Esophagus squamous epithelium (tissue), 4 donors: ENCODE measurements at regions not wholly inside any gene's neighbourhood (a gene's known extent, or its start where the extent isn't known, plus 50 kb on each side); places are given as distances from the start of the nearest gene placed in this dataset.

Experiments used
- POLR2A ChIP-seq, 4 donors: fragments of 450-650 bp; IDR thresholded peaks; one replicate each; pipeline ENCODE4 v1.6.1; 2017; ENCODE audit warnings: antibody characterized with exemption in 4 of 4, mild to moderate bottlenecking in 4 of 4, moderate library complexity in 3 of 4
- TF ChIP-seq, protein P1 (sequence below), 6 experiments: fragments of 450-650 bp in 4 of 6; fragments of 200-600 bp in 2 of 6; sonication (generic) in 2 of 6; IDR thresholded peaks; one replicate each; pipeline ENCODE4 v1.5.1; 2016 to 2019; ENCODE audit warnings: antibody characterized with exemption in 6 of 6, mild to moderate bottlenecking in 4 of 6, moderate library complexity in 4 of 6

DNA sequence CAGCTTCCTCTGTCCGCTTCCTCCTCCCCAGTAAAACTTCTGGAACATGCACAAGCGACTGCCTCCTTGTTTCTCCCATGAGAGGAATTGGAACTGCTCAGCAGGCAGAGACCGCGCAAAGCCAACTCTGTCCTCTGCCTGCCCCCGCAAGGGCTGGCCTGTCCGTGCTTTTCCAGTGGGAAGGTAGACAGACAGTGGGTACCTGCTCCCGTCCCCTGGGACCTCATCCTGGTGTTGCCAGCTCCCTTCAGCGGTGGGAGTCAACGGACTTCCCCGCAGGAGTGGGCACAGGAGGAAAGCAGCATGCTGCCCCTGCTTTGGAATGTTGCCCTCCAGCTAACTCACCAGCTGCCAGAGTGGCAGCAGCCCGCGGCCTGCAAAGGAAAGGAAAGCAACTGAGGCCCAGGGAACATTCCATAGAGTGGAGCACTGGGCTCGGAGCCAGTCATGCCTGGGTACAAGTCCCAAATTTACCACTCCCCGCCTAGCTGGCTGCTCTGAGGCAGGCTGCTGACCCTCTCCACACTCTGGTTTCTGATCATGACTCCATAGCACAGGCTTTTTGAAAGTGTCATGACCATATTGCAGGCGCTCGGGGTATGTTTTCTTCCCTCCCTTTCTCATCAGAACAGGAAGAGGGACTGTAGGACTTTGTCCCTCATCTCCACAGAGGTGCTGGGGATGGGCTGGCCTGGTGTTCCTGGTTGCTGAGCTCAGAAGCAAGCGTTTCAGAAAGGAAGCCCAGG, 89.2 kb upstream of the CLMN start:
- TF ChIP-seq, protein P1, sequence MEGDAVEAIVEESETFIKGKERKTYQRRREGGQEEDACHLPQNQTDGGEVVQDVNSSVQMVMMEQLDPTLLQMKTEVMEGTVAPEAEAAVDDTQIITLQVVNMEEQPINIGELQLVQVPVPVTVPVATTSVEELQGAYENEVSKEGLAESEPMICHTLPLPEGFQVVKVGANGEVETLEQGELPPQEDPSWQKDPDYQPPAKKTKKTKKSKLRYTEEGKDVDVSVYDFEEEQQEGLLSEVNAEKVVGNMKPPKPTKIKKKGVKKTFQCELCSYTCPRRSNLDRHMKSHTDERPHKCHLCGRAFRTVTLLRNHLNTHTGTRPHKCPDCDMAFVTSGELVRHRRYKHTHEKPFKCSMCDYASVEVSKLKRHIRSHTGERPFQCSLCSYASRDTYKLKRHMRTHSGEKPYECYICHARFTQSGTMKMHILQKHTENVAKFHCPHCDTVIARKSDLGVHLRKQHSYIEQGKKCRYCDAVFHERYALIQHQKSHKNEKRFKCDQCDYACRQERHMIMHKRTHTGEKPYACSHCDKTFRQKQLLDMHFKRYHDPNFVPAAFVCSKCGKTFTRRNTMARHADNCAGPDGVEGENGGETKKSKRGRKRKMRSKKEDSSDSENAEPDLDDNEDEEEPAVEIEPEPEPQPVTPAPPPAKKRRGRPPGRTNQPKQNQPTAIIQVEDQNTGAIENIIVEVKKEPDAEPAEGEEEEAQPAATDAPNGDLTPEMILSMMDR (IDR thresholded peaks at IDR 0.05), result no peak
- TF ChIP-seq POLR2A (IDR thresholded peaks at IDR 0.05), result no peak
